A673 (cell line): ENCODE measurements at regions not wholly inside any gene's neighbourhood (a gene's known extent, or its start where the extent isn't known, plus 50 kb on each side); places are given as distances from the start of the nearest gene placed in this dataset.

ENCODE experiments used
- BruUV-seq: library from RNA; stranded (reverse); fragments of 400-500 nt; replicated peaks from 2 replicates; lab custom pipeline; 2021; lab: Mats Ljungman, UMichigan
- CTCF ChIA-PET: fragments of 300-600 bp; sonication (Branson Sonifier 250); formaldehyde crosslinking; loops from one replicate; lab custom pipeline; 2022; ENCODE audit warnings: antibody characterized with exemption; lab: Charles Lee
- POLR2A ChIA-PET: fragments of 300-600 bp; sonication (Branson Sonifier 250); formaldehyde crosslinking; loops from one replicate; lab custom pipeline; 2022; ENCODE audit warnings: antibody characterized with exemption; ENCODE audit not compliant: low non-redundant PET; lab: Charles Lee
- DNase-seq: peaks from one replicate; pipeline ENCODE4 v3.0.0-alpha.2; 2015; ENCODE audit warnings: low spot score
- H3K27ac ChIP-seq: fragments of 200-600 bp; sonication (generic); 2 replicates; pipeline ENCODE4 v1.5.1; 2016; ENCODE audit warnings: mixed run types, low read depth, mild to moderate bottlenecking, mixed read lengths, antibody characterized with exemption, low read length; ENCODE audit not compliant: poor library complexity, severe bottlenecking
- H3K27me3 ChIP-seq: fragments of 200-600 bp; sonication (generic); replicated peaks from 2 replicates; pipeline ENCODE4 v1.6.1; 2017; ENCODE audit warnings: mixed run types, low read depth, mild to moderate bottlenecking, mixed read lengths, antibody characterized with exemption, low read length; ENCODE audit not compliant: insufficient read depth, poor library complexity
- H3K36me3 ChIP-seq: fragments of 200-600 bp; sonication (generic); 2 replicates; pipeline ENCODE4 v1.6.1; 2016; ENCODE audit warnings: mixed run types, mild to moderate bottlenecking, mixed read lengths, antibody characterized with exemption, low read length; ENCODE audit not compliant: insufficient read depth, poor library complexity, severe bottlenecking
- H3K4me1 ChIP-seq: fragments of 200-600 bp; sonication (generic); 2 replicates; pipeline ENCODE4 v1.6.1; 2017; ENCODE audit warnings: mixed run types, mild to moderate bottlenecking, mixed read lengths, antibody characterized with exemption, low read length; ENCODE audit not compliant: insufficient read depth, poor library complexity, severe bottlenecking
- H3K4me3 ChIP-seq: fragments of 200-600 bp; sonication (generic); 2 replicates; pipeline ENCODE4 v1.5.1; 2016; ENCODE audit warnings: low read depth, mixed run types, mild to moderate bottlenecking, mixed read lengths, low read length; ENCODE audit not compliant: poor library complexity, severe bottlenecking
- H3K9me3 ChIP-seq: fragments of 200-600 bp; sonication (generic); 2 replicates; pipeline ENCODE4 v1.6.1; 2016; ENCODE audit warnings: mixed run types, low read depth, mild to moderate bottlenecking, mixed read lengths, antibody characterized with exemption, low read length; ENCODE audit not compliant: poor library complexity, severe bottlenecking
- EZH2 ChIP-seq: fragments of 200-600 bp; sonication (generic); IDR thresholded peaks from 2 replicates; pipeline ENCODE4 v1.6.1; 2017; ENCODE audit warnings: borderline replicate concordance, low read depth, mild to moderate bottlenecking, mixed read lengths, antibody characterized with exemption, low read length; ENCODE audit not compliant: poor library complexity, severe bottlenecking
- intact Hi-C: fragments of 100-400 bp; cut with micrococcal nuclease; formaldehyde crosslinking; loops from one replicate; pipeline ENCODE4 v1.10.0; 2022; ENCODE audit not compliant: unreplicated experiment
- TF ChIP-seq, protein P1 (sequence below): fragments of 300-800, 200-600 bp; sonication (generic); conservative IDR thresholded peaks from 2 replicates; pipeline ENCODE4 v1.5.1; 2017; ENCODE audit warnings: low read depth, mild to moderate bottlenecking, antibody characterized with exemption, low read length, moderate library complexity, mixed read lengths

DNA sequence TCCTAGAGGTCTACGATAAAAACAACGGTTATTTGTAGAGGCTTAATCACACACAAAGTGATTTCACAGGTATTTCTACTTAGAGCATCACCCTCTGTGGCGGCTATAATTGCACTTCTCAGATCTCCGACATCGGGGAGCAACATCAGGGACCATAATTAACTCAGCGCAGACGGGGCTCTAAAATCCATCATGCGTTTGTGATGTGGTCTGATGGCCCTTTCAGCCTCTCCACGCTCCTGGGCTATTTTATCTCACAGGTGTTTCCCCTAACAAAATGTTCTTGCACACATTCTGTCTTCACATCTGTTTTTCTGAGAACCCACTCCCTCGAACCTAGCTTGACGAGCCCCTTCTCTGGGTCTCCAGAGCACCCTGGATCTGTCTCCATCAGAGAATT lies 146.3 kb upstream of the DUSP10 start:
- Histone ChIP-seq H3K4me1 (no peaks in the 10 kb centered on the region), H3K27ac (no peak overlapping the region), H3K36me3 (no peaks in the 10 kb centered on the region), H3K9me3 (no peaks in the 10 kb centered on the region), H3K27me3 (no peaks in the 10 kb centered on the region), H3K4me3 (no peak overlapping the region)
- ChIA-PET POLR2A (no interaction called here), CTCF (no interaction called here)
- intact Hi-C loops, result no loop called here
- no TSS peak for BruUV-seq
- TF ChIP-seq, protein P1, sequence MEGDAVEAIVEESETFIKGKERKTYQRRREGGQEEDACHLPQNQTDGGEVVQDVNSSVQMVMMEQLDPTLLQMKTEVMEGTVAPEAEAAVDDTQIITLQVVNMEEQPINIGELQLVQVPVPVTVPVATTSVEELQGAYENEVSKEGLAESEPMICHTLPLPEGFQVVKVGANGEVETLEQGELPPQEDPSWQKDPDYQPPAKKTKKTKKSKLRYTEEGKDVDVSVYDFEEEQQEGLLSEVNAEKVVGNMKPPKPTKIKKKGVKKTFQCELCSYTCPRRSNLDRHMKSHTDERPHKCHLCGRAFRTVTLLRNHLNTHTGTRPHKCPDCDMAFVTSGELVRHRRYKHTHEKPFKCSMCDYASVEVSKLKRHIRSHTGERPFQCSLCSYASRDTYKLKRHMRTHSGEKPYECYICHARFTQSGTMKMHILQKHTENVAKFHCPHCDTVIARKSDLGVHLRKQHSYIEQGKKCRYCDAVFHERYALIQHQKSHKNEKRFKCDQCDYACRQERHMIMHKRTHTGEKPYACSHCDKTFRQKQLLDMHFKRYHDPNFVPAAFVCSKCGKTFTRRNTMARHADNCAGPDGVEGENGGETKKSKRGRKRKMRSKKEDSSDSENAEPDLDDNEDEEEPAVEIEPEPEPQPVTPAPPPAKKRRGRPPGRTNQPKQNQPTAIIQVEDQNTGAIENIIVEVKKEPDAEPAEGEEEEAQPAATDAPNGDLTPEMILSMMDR, result no peak
- no peak for TF ChIP-seq EZH2
- no peak for DNase-seq

DNA sequence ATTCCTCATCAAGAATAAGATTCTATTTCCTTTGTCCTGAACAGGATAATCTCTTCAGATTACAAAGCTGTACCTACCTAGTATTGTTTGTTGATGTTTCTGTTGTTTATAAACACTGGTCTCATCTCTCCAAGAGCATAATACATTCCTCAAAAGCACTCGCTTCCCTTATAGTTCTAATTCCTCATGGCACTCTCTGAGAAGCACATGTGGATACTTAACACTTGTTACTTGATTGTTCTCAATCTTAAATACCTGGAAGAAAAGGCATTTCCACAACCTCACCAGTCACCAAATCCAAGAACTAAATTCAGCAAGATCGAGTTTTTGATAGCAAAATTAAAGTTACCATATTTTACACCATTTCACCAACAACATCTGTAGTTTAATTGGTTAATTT lies 145.9 kb upstream of the DUSP10 start:
- Histone ChIP-seq H3K4me1 (no peaks in the 10 kb centered on the region), H3K9me3 (no peaks in the 10 kb centered on the region), H3K27ac (no peak overlapping the region), H3K36me3 (no peaks in the 10 kb centered on the region), H3K4me3 (no peak overlapping the region), H3K27me3 (no peaks in the 10 kb centered on the region)
- ChIA-PET POLR2A (no interaction called here), CTCF (no interaction called here)
- intact Hi-C loops, result no loop called here
- no peak for TF ChIP-seq EZH2
- TF ChIP-seq, protein P1, result no peak
- DNase-seq, result no peak
- no TSS peak for BruUV-seq

DNA sequence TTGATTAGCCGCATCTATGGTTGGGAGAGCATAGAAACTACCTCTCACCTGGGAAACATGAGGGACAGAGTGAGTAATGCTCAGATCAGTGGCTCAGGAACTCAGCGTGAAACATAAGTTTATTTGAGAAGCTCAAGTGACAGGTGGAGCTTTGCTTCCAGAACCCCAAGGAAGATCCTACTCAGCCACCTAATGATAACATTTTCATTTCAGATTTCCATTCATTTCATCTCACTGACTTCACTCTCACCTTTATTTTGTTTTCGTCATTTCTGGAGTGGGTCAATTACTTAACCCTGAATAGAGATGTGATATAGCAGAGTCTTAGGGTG lies 145.5 kb upstream of the DUSP10 start:
- no peak for DNase-seq
- TF ChIP-seq, protein P1, result no peak
- no peak for TF ChIP-seq EZH2
- Histone ChIP-seq H3K9me3 (no peaks in the 10 kb centered on the region), H3K4me1 (no peaks in the 10 kb centered on the region), H3K36me3 (no peaks in the 10 kb centered on the region), H3K4me3 (no peak overlapping the region), H3K27ac (no peak overlapping the region), H3K27me3 (no peaks in the 10 kb centered on the region)
- no TSS peak for BruUV-seq
- ChIA-PET CTCF (no interaction called here), POLR2A (no interaction called here)
- intact Hi-C loops, result no loop called here
